ENCODE measurements at regions not wholly inside any gene's neighbourhood (a gene's known extent, or its start where the extent isn't known, plus 50 kb on each side); places are given as distances from the start of the nearest gene placed in this dataset.

DNA sequence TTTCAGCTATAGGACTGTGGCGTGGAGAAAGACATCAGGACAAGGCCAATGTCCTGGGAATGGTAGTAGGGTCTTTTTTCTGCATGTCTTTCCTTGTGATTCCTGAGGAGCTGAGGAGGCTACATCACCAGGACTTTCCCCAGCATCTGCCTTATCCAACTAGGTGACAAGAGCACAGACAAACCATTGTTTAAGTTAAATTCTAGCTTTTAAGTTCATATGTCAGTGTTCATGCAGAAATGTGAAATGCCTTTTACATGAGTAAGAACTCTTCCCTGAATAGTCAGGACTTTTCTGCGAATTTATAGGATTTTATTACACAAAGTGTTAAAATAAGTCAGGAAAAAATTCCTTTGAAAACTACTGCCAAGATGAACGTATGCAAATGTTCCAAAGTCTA is 154.2 kb downstream of the PTGER3 start:
- ChIA-PET POLR2A (no interaction called here), CTCF (no interaction called here)
- no peaks in the 10 kb centered on the region for H3K27me3 Mint-ChIP-seq
- H3K4me3 Mint-ChIP-seq = no peak overlapping the region
- TF ChIP-seq, protein P1, sequence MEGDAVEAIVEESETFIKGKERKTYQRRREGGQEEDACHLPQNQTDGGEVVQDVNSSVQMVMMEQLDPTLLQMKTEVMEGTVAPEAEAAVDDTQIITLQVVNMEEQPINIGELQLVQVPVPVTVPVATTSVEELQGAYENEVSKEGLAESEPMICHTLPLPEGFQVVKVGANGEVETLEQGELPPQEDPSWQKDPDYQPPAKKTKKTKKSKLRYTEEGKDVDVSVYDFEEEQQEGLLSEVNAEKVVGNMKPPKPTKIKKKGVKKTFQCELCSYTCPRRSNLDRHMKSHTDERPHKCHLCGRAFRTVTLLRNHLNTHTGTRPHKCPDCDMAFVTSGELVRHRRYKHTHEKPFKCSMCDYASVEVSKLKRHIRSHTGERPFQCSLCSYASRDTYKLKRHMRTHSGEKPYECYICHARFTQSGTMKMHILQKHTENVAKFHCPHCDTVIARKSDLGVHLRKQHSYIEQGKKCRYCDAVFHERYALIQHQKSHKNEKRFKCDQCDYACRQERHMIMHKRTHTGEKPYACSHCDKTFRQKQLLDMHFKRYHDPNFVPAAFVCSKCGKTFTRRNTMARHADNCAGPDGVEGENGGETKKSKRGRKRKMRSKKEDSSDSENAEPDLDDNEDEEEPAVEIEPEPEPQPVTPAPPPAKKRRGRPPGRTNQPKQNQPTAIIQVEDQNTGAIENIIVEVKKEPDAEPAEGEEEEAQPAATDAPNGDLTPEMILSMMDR (IDR thresholded peaks at IDR 0.05) = no peak
- no peak for TF ChIP-seq EZH2 (IDR thresholded peaks at IDR 0.05; ENCODE audit: borderline replicate concordance, insufficient read depth, low read depth, low read length, poor library complexity, severe bottlenecking)
- Histone ChIP-seq H3K9ac (ENCODE audit: low read length) (no peak overlapping the region), H3K27ac (ENCODE audit: low read length in 2 of 2) (no peak overlapping the region), H3K4me2 (replicated peaks; ENCODE audit: low read depth, low read length, poor library complexity, severe bottlenecking) (no peak overlapping the region), H3K4me1 (ENCODE audit: control insufficient read depth in 2 of 2, insufficient read depth in 2 of 2, low read length in 2 of 2) (no peaks in the 10 kb centered on the region), H3K27me3 (replicated peaks in 1 of 4; ENCODE audit: control extremely low read depth in 1 of 4, control insufficient read depth in 3 of 4, insufficient read depth in 4 of 4, low read length in 3 of 4) (no peaks in the 10 kb centered on the region), H3K36me3 (replicated peaks in 1 of 2; ENCODE audit: control extremely low read depth in 1 of 2, control insufficient read depth in 1 of 2, extremely low read depth in 1 of 2, insufficient read depth in 2 of 2, low read length in 1 of 2) (no peaks in the 10 kb centered on the region), H2AFZ (ENCODE audit: insufficient read depth, low read depth, low read length, poor library complexity, severe bottlenecking) (no peak overlapping the region), H3K79me2 (ENCODE audit: control insufficient read depth, insufficient read depth, low read length) (no peaks in the 10 kb centered on the region), H4K20me1 (ENCODE audit: control insufficient read depth, insufficient read depth, low read length, poor library complexity, severe bottlenecking) (no peaks in the 10 kb centered on the region), H3K4me3 (ENCODE audit: control extremely low read depth in 1 of 5, extremely low read depth in 1 of 5, insufficient read depth in 1 of 5, low read depth in 2 of 5, low read length in 4 of 5) (no peak overlapping the region), H3K9me3 (ENCODE audit: control extremely low read depth in 1 of 3, control insufficient read depth in 2 of 3, insufficient read depth in 1 of 3, low read length in 2 of 3) (no peaks in the 10 kb centered on the region)
- intact Hi-C loops (cut with micrococcal nuclease) = no loop called here
- no peak overlapping the region for H3K27ac Mint-ChIP-seq
- DNase-seq (no peak), ATAC-seq (ENCODE audit: low read depth) (no peak)
- H3K9me3 Mint-ChIP-seq (ENCODE audit: insufficient read depth) = no peaks in the 10 kb centered on the region
- no CpG with 5 or more reads among the region's 3 CpGs for whole genome bisulfite sequencing (ENCODE audit: insufficient coverage)
- H3K4me1 Mint-ChIP-seq = no peaks in the 10 kb centered on the region

DNA sequence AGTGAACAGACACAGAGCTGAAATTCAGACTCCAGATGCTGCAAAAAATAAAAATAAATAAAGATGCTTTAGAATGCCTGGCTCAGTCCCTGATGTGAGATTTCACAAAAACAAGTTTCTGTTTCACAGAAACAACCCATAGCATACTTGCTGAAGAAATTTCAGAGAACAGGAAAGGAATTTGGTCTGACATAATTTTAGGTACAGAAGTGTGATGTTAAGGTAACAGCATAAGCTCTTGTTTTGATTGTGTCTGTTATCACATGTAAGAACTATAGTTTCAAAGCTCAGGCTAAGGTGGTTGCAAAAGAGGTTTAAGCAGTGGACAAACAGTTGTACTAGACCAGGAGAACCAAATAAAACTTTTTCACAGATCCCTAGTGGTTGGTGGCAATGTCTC is 152.1 kb downstream of the PTGER3 start:
- H3K36me3 ChIP-seq (replicated peaks in 1 of 2; ENCODE audit: control extremely low read depth in 1 of 2, control insufficient read depth in 1 of 2, extremely low read depth in 1 of 2, insufficient read depth in 2 of 2, low read length in 1 of 2) = no peaks in the 10 kb centered on the region
- CTCF ChIA-PET = no interaction called here
- POLR2A ChIA-PET = no interaction called here
- no peak overlapping the region for H3K4me3 ChIP-seq (ENCODE audit: control extremely low read depth in 1 of 5, extremely low read depth in 1 of 5, insufficient read depth in 1 of 5, low read depth in 2 of 5, low read length in 4 of 5)
- no peaks in the 10 kb centered on the region for H3K4me1 ChIP-seq (ENCODE audit: control insufficient read depth in 2 of 2, insufficient read depth in 2 of 2, low read length in 2 of 2)
- no peak overlapping the region for H2AFZ ChIP-seq (ENCODE audit: insufficient read depth, low read depth, low read length, poor library complexity, severe bottlenecking)
- ATAC-seq (ENCODE audit: low read depth) (no peak), DNase-seq (no peak)
- no peaks in the 10 kb centered on the region for H3K27me3 ChIP-seq (replicated peaks in 1 of 4; ENCODE audit: control extremely low read depth in 1 of 4, control insufficient read depth in 3 of 4, insufficient read depth in 4 of 4, low read length in 3 of 4)
- no peak overlapping the region for H3K27ac ChIP-seq (ENCODE audit: low read length in 2 of 2)
- Mint-ChIP-seq H3K27me3 (no peaks in the 10 kb centered on the region), H3K27ac (no peak overlapping the region), H3K4me3 (no peak overlapping the region), H3K4me1 (no peaks in the 10 kb centered on the region), H3K9me3 (ENCODE audit: insufficient read depth) (no peaks in the 10 kb centered on the region)
- intact Hi-C loops (cut with micrococcal nuclease) = no loop called here
- H4K20me1 ChIP-seq (ENCODE audit: control insufficient read depth, insufficient read depth, low read length, poor library complexity, severe bottlenecking) = no peaks in the 10 kb centered on the region
- no peaks in the 10 kb centered on the region for H3K79me2 ChIP-seq (ENCODE audit: control insufficient read depth, insufficient read depth, low read length)
- TF ChIP-seq, protein P1 (IDR thresholded peaks at IDR 0.05) = no peak
- TF ChIP-seq EZH2 (IDR thresholded peaks at IDR 0.05; ENCODE audit: borderline replicate concordance, insufficient read depth, low read depth, low read length, poor library complexity, severe bottlenecking) = no peak
- H3K9ac ChIP-seq (ENCODE audit: low read length) = no peak overlapping the region
- no peaks in the 10 kb centered on the region for H3K9me3 ChIP-seq (ENCODE audit: control extremely low read depth in 1 of 3, control insufficient read depth in 2 of 3, insufficient read depth in 1 of 3, low read length in 2 of 3)
- H3K4me2 ChIP-seq (replicated peaks; ENCODE audit: low read depth, low read length, poor library complexity, severe bottlenecking) = no peak overlapping the region
